Right lobe of liver (tissue), 6 donors: ENCODE measurements at regions not wholly inside any gene's neighbourhood (a gene's known extent, or its start where the extent isn't known, plus 50 kb on each side); places are given as distances from the start of the nearest gene placed in this dataset.

ENCODE experiments used
- ATAC-seq, 4 donors: fragments of 200-7000 bp; cut with Tn5 transposase; one replicate each; pipeline ENCODE4 v1.9.1; 2020; ENCODE audit warnings: mild to moderate bottlenecking in 4 of 4, moderate library complexity in 4 of 4
- DNase-seq, 3 donors: peaks; one replicate each; pipeline ENCODE4 v3.0.0-alpha.2; 2020
- H3K27ac ChIP-seq, 3 donors: fragments of 200-600 bp; one replicate each; pipeline ENCODE4 v1.8.0; 2022
- H3K27me3 ChIP-seq, 2 donors: fragments of 200-600 bp; one replicate each; pipeline ENCODE4 v1.8.0; 2022
- H3K36me3 ChIP-seq, 4 donors: fragments of 200-600 bp; sonication (generic) in 1 of 4; one replicate each; pipeline versions ENCODE4 v1.5.1 to v1.8.0; 2017 to 2022; ENCODE audit warnings: control low read depth in 1 of 4
- H3K4me1 ChIP-seq, 4 donors: fragments of 200-600 bp; sonication (generic) in 1 of 4; one replicate each; pipeline versions ENCODE4 v1.5.1 to v1.8.0; 2017 to 2022; ENCODE audit warnings: control low read depth in 1 of 4
- H3K4me3 ChIP-seq, 3 donors: fragments of 200-600 bp; one replicate each; pipeline ENCODE4 v1.8.0; 2022
- H3K9me3 ChIP-seq, 4 donors: fragments of 200-600 bp; sonication (generic) in 1 of 4; one replicate each; pipeline versions ENCODE4 v1.5.1 to v1.8.0; 2017 to 2022; ENCODE audit warnings: control low read depth in 1 of 4
- POLR2A ChIP-seq: fragments of 450-650 bp; IDR thresholded peaks from one replicate; pipeline ENCODE4 v1.6.1; 2017; ENCODE audit warnings: antibody characterized with exemption, mild to moderate bottlenecking
- WGBS: methylation state at CpG from one replicate; pipeline ENCODE4 v1.1.6; 2018; ENCODE audit warnings: low coverage, low lambda C conversion rate; ENCODE audit not compliant: insufficient coverage; ENCODE audit errors: missing lambda C conversion rate; 5-methylcytosine and 5-hydroxymethylcytosine counted together
- intact Hi-C, 2 donors: fragments of 100-400 bp; cut with DNase I; formaldehyde crosslinking; loops; one replicate each; pipeline versions ENCODE4 v1.11.2 to v1.14.1; 2022
- TF ChIP-seq, protein P1 (sequence below), 4 donors: fragments of 200-600 bp in 3 of 4; fragments of 450-650 bp in 1 of 4; IDR thresholded peaks; one replicate each; pipeline versions ENCODE4 v1.5.1 to v1.8.0; 2016 to 2022; ENCODE audit warnings: antibody characterized with exemption in 4 of 4, mild to moderate bottlenecking in 2 of 4
- donor health status: DM: no; HTN: yes; CAD: no.
- donor health status: DM: no; HTN: no; CAD: no.
- donor health status: DM: no; HTN: no; CAD: no.
- donor health status: DM: no; HTN: yes; CAD: no.
- donor health status: DM: no; HTN: yes; CAD: no.

DNA sequence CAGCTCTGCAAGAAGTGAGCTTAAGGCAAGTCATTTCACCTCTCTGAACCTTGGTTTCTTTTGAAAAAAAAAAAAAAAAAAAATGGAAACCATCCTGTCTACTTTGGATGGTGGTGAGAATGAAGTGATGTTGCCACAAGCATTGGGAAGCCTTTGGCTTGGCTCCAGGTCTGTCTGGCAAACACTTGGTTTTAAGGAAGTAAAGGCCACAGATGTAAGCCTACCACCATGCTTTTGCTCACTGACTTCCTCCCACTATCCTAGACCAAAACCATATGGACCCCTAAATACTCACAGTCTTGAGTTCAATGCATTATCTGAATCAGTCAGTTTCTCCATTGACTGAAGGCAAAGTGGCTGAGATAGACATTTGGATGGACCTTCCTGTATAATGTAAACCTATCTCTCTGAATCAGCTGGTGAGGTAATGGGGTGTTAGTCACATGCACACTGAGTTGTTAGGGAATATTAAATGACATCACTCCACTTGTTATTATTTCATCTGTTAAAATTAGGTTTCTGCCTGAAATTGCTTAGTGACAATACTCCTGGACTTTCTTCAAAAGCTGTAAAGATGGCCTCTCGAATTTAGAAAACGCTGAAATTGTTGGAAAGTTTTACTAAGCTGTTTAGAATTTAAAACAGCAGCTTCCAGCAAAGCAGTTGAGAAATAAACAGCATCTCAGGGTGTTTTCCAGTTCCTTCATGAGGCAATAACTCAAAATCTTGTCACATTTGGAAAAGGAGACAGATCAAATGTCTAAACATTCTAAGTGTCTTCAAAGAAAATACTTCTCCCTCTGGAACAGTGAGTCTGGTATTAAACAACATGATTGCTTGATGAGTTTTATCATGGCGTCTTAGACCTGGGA lies 833.5 kb downstream of the DHX35 start:
- intact Hi-C loops, result no loop called here
- DNase-seq (no peak), ATAC-seq (no peak)
- H3K27me3 ChIP-seq, result no peaks in the 10 kb centered on the region
- 55% methylated on average over 3 of the region's 3 CpGs for WGBS
- no peaks in the 10 kb centered on the region for H3K4me1 ChIP-seq
- TF ChIP-seq, protein P1, sequence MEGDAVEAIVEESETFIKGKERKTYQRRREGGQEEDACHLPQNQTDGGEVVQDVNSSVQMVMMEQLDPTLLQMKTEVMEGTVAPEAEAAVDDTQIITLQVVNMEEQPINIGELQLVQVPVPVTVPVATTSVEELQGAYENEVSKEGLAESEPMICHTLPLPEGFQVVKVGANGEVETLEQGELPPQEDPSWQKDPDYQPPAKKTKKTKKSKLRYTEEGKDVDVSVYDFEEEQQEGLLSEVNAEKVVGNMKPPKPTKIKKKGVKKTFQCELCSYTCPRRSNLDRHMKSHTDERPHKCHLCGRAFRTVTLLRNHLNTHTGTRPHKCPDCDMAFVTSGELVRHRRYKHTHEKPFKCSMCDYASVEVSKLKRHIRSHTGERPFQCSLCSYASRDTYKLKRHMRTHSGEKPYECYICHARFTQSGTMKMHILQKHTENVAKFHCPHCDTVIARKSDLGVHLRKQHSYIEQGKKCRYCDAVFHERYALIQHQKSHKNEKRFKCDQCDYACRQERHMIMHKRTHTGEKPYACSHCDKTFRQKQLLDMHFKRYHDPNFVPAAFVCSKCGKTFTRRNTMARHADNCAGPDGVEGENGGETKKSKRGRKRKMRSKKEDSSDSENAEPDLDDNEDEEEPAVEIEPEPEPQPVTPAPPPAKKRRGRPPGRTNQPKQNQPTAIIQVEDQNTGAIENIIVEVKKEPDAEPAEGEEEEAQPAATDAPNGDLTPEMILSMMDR (IDR thresholded peaks at IDR 0.05), result no peak
- no peaks in the 10 kb centered on the region for H3K36me3 ChIP-seq
- no peak overlapping the region for H3K4me3 ChIP-seq
- no peak overlapping the region for H3K27ac ChIP-seq
- no peaks in the 10 kb centered on the region for H3K9me3 ChIP-seq

DNA sequence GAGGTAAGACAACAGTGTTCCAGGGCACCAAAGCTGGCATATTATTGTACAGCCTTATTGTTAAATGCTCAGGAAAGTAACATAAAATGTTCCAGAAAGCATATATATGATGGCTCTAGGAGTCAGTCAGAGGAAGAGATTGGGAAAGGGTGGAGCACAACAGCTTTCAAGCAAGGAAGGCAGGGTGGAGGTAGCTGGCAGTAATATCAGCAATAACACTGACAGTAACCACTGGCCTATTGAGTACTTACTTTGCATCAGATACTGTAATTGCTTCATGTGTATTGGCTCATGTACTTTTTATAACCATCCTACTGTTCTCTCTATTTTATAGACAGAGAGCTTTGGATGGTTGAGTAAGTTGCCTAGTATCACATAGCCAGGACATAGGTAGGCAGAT lies 830.2 kb downstream of the DHX35 start:
- TF ChIP-seq, protein P1 (IDR thresholded peaks at IDR 0.05), result no peak
- TF ChIP-seq POLR2A, result no peak
- H3K27me3 ChIP-seq, result no peaks in the 10 kb centered on the region
- ATAC-seq (no peak), DNase-seq (no peak)
- intact Hi-C loops, result no loop called here
- no peaks in the 10 kb centered on the region for H3K4me1 ChIP-seq
- no peak overlapping the region for H3K27ac ChIP-seq
- no peaks in the 10 kb centered on the region for H3K36me3 ChIP-seq
- no peak overlapping the region for H3K4me3 ChIP-seq
- no peaks in the 10 kb centered on the region for H3K9me3 ChIP-seq

DNA sequence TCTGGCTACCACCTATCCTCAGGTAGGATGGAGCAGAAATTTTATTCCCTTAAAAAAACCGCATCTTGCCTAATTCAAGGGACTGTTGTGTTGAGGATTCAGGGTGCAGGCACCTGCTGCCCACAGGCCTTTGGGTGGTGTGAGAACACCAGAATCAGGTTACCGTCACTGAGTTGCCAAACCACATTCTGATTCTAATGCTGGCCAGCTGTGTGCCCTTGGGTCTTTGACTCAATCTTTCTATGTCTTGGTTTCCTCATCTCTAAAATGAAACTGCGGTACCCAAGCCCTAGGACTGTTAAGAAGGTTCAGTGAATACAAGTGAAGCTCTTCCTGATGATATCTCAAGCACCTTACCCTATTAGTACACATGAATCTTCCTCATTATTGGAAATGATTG lies 827.3 kb downstream of the DHX35 start:
- Histone ChIP-seq H3K9me3 (no peaks in the 10 kb centered on the region), H3K27me3 (no peaks in the 10 kb centered on the region), H3K4me3 (no peak overlapping the region), H3K4me1 (peaks cover 0 to 10% (median 3%) of the 10 kb centered on the region in 4 donors), H3K36me3 (no peaks in the 10 kb centered on the region), H3K27ac (no peak overlapping the region)
- intact Hi-C loops, result no loop called here
- TF ChIP-seq, protein P1 (IDR thresholded peaks at IDR 0.05), result no peak
- no peak for TF ChIP-seq POLR2A
- ATAC-seq (no peak), DNase-seq (no peak)
- WGBS, result 92% methylated on average over 3 of the region's 3 CpGs

DNA sequence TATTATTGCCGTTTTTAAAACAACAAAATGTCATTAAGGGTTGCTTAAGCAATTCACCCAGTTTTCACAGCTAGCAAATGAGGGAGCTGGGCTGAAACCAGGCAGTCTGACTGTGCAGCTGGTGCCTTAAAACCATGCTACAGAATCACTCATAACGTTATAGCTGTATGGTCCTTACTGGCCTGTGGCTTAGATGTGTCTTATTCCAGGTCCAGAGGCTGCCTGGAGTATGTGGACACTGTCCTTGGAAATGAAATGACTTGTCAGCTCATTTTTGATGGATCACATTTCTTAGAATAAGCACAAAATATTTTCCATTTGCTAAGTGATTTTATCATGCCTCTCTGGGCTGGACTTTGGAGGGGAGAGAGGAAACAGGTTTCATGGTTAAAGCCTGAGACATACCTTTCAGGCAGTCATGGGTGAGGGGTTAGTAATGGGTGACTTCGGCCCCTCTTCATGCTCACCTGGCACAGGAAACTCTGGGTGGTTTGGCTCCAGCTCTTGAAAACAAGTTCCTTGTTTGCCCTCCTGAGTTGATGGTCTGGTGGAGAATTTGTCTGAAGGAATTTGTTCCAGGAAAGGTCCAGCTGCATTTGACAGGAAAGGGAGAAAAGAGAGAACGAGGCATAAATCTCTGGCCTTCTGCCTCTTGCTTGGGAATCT lies 823.2 kb downstream of the DHX35 start:
- H3K9me3 ChIP-seq, result no peaks in the 10 kb centered on the region
- peaks cover 0 to 14% (median 3%) of the 10 kb centered on the region in 4 donors for H3K4me1 ChIP-seq
- ATAC-seq, result peak in 3 of 4 donors; percentile 31 to 46 (median 41)
- WGBS, result 70% methylated on average over 3 of the region's 4 CpGs
- no peak for TF ChIP-seq POLR2A
- TF ChIP-seq, protein P1 (IDR thresholded peaks at IDR 0.05), result no peak
- H3K27ac ChIP-seq, result no peak overlapping the region
- H3K4me3 ChIP-seq, result no peak overlapping the region
- intact Hi-C loops, result no loop called here
- H3K36me3 ChIP-seq, result no peaks in the 10 kb centered on the region
- H3K27me3 ChIP-seq, result no peaks in the 10 kb centered on the region
- no peak for DNase-seq
